Stimulated activated CD8-positive, alpha-beta memory T cell treated with anti-CD3 and anti-CD28 coated beads, Interleukin-12 subunit alpha, Interleukin-12 subunit beta, amount 100 ng/mL, for 24 hours (primary cell): ENCODE measurements at regions not wholly inside any gene's neighbourhood (a gene's known extent, or its start where the extent isn't known, plus 50 kb on each side); places are given as distances from the start of the nearest gene placed in this dataset.
"Not testable (repeated sequence)": the region's sequence is repeated elsewhere in the genome, so short reads cannot be mapped to it uniquely, and the experiment has no call there.

Experiments
- DNase-seq: peaks from one replicate; pipeline ENCODE4 v3.0.0-alpha.2; 2020; ENCODE audit errors: extremely low read depth

DNA sequence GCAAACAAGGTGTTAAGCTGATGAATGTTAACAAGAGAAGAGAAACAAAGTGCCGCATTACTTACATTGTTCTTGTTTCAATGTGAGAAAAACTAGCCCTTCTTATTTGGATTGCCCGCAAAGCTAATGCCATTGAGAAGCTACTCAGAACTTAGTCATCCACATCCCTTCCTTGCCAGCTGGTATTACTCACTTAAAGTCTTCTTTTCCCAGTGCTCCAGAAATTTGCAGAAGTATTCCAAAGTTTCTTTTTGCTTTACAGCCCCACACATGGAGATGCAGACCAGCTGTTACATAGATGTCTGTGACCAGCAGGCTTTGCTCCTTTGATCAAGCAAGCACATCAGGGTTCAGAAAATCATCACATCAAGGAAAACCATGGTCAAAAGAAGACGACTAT, 529.0 kb downstream of the TBC1D32 start:
- no peak for DNase-seq

DNA sequence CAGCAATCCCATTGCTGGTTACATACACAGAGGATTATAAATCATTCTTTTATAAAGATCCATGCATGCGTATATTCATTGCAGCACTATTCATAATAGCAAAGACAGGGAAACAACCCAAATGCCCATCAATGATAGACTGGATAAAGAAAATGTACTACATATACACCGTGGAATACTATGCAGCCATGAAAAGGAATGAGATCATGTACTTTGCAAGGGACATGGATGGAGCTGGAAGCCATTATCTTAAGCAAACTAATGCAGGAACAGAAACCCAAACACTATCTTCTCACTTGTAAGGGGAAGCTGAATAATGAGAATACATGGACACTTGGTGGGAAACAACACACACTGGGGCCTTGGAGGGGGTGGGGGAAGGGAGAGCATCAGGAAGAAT, 529.7 kb downstream of the TBC1D32 start:
- no peak for DNase-seq

DNA sequence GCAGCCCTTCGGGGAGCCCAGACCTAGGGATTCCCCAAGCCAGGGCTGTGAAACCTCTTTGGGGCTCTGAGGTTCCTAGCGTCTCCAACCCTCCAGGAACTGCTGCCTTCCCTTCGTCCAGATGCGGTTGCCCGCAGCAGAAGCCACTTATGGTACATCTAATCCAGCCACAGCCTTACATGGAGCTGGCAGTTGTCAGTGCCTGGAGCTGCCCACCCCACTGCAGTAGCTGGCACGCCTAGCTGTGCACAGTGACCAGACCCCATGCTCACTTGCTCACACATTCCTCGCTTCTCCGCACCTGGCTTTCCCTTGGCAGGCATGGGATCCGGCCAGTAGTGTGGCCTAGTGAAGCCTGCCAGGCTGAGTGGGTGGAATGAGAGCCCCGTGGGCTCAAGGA, 547.6 kb downstream of the TBC1D32 start:
- DNase-seq, result no peak

DNA sequence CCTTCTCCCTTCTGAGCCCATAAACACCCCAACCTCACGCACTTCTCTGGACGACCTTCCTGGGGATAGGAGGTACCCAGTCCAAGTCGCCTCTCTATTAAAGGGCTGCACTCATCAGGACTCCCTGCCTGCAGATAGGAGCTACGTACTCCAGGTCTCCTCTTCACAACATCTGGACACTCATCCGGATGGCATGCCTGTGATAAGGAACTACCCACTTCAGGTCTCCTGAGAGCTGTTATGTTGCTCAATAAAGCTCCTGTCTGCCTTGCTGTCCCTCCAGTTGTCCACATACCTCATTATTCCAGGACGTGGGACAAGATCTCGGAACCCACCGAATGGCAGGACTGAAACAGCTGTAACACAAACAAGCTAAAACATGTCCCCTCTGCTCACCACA, 548.0 kb downstream of the TBC1D32 start:
- DNase-seq, result no peak

DNA sequence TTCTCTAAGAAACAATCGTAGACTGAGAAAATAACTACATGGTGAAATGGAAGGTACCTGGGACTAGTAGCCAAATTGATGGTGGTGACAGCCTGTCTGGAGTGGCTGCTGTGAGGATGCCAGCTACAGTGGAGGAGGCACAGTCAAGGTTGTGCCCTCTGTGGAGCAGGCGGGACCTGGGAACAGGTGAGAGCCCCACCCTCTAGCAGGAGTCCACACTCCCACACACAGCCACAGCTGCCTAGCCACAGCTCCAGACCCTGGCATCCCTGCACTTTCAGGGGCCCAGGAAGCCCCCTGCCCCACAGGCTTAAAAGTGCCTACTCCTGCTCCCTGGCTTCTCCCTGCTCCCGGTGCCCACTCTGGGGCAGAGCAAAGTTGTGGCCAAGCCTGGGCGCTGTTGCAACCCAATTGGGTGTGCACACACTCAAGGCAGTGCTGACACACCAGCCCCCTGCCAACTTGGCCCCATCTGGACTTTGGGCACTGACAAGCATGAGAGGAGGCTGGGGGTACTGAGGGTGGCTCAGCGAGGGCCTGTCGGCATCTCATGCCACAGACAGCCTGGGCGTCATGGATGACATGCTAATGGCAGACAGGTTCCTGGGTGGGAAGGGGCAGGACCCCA, 548.7 kb downstream of the TBC1D32 start:
- no peak for DNase-seq

DNA sequence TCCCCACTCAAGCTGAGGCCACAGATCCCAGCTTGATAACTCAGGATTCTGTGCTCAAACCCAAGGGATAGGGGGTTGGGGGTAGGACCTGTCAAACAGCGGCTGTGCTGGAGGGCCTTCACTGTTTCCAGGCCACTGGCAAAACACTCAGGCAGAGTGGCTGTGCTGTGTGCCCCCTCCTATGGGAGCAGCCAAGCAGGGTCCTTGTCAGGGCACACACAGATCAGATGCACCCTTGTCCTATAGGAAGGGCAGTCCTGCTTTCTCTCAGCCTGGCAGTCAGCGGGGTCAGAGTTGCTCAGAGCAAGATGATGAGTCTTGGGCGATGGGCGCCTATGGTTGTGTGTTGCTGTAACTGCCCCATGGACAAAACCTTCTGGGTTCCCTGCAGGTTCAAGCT, 554.8 kb downstream of the TBC1D32 start:
- no peak for DNase-seq

DNA sequence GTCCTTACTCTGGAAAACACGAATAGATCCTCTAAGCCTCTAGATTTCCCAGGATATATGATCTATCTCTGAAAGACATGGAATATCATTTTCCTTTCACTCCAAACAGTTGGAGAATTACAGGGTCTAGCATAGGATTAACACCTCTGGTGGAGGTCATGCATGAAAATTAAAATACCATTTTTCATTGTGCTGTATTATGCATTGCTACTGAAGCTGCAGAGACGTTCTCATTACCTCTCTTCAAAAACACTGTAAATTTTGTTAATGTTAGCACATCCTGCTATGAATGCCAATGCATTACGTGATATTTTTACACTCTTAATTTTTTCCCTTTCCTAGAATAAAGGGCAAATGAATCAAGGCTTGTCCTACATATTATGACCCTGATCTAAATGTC, 558.6 kb downstream of the TBC1D32 start:
- no peak for DNase-seq

DNA sequence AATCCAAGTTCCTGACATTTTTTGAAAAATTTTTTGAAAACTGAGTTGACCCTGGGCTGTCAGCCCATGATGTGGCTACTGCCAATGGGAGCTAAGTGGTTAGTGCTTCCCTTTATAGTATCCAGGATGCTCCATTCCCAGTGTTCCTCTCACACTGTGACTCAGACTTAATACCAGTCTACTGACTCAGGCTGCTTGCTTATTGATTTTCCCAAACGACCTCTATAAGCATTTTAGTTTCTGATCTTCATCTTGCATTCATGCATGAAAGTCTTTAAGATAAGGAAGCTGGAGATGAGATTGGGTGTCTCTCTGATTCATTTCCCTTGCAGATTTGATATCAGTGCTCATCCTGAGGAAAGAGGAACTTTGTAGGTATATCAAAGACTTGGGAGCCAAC, 560.0 kb downstream of the TBC1D32 start:
- DNase-seq, result no peak

DNA sequence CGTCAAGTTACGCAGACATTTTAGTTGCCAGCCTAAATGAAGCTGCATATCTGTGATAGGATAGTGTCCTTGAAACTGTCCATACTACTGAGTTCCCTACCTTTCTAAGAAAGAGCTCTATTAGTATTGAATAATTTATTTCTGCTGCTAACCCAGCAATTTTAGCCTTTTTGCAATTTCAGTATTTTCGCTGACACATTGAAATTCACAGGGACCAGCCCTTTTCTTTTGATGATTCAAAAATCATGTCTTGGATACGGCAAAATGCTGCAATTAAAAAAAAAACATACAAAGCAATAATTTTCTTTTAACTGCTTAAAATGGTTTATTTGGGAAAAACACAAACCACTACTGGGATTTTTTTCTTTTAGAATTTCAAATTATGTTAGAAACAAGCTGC, 563.3 kb downstream of the TBC1D32 start:
- DNase-seq, result no peak

DNA sequence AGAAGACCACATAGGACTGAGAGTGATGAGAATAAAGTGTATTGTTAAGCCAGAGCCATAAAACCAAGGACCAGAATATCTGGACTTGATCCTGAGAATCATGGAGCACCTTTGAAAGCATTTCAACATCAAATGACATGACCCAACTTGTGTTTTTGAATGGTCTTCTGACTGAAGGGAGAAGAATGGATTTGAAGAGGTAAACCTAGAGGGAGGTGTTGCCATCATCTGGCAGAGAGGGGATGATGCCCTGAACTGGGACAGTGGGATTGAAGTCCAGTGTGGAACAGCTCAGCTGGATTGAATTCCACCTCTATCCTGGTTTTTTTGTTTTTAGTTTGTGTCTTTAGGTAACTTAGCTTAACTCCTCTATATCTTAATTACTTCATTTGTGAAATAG, 570.0 kb downstream of the TBC1D32 start:
- no peak for DNase-seq

DNA sequence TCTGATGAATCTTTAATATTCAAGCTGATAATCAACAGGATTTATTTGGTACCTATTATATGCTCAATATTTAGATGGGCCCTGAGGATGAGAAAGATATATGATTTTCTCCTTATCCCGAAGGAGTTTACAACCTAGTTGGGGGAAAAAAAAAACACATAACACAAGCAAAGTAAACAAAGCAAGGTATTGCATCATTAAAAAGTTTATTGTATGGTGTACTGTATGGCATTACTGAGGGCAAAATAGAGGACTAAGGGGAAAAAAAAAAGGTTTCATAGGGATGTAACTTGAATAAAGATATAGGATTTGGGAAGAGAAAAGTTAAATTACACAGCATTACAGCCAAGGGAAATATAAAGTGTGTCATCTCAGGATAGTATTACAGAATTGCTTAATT, 574.7 kb downstream of the TBC1D32 start:
- no peak for DNase-seq

DNA sequence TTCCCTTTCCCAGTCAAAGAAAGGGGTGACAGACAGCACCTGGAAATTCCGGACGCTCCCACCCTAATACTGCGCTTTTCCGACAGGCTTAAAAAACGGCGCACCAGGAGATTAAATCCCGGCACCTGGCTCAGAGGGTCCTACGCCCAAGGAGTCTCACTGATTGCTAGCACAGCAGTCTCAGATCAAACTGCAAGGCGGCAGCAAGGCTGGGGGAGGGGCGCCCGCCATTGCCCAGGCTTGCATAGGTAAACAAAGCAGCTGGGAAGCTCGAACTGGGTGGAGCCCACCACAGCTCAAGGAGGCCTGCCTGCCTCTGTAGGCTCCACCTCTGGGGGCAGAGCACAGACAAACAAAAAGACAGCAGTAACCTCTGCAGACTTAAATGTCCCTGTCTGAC, 585.7 kb downstream of the TBC1D32 start:
- not testable (repeated sequence) for DNase-seq

DNA sequence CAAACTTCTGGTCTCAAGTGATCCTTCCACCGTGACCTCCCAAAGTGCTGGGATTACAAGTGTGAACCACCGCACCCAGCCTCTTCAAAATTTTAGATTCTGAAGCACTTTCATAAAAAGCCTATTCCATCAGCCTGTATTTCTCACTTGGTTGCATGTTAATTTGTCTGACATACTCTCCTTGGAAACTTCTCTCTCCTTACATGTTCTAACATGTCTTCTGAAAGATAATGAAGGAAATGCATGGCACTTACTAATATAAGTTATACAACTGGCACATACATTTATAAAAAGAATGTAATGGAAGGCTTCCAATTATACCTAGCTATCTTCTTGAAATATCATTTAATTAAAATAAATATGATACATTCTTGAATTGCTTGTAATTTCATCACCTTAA, 597.5 kb downstream of the TBC1D32 start:
- DNase-seq, result no peak

DNA sequence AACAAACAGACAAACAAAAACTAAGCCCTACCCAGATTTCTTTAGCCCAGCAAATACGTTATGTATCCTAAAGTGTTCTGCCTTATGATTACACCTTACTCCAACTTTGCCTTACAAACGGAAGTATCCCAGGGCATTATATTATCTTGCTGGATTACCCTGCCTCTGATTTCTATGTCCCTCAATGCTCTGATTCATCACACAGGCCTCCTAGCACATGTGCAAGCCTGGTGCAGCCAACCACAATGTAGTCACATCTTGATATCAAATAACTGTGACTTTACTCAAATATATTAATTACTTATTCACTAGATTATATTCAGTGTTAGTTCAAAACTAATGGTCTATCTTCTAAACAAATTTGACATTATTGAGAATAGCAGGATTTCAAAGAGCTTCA, 598.6 kb downstream of the TBC1D32 start:
- no peak for DNase-seq

DNA sequence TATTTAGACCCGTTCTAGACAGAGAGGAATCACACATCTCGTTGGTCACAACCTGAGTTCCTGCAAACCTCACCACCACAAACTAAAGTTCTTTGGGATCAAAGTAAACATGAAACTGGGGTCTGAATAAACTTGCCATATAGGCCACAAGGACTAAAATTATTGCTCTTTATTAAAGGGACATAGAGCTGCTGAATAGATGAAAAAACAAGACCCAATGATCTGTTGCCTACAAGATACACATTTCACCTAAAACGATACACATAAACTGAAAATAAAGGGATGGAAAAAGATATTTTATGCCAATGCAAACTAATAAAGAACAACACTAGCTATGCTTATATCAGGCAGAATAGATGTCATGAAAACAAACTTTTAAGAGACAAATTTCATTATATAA, 623.0 kb downstream of the TBC1D32 start:
- no peak for DNase-seq

DNA sequence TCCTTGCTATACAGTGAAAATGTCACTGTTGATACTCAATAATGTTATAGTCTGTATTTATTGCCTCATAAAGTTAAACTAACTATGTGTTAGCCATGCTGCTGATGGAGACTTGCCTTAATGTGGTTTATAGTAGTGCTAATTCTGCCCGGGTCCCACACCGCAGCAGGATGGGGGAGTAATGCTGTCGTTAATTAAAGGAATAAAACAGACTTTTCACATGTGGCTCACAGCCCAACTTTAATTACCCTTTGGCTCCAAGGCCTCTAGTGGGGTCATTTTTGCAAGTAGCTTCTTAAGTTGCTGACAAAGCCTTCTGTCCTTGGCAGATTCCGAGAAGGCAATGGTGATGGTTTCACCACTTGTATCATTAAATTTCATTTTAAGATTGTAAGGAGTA, 634.3 kb downstream of the TBC1D32 start:
- DNase-seq, result no peak

DNA sequence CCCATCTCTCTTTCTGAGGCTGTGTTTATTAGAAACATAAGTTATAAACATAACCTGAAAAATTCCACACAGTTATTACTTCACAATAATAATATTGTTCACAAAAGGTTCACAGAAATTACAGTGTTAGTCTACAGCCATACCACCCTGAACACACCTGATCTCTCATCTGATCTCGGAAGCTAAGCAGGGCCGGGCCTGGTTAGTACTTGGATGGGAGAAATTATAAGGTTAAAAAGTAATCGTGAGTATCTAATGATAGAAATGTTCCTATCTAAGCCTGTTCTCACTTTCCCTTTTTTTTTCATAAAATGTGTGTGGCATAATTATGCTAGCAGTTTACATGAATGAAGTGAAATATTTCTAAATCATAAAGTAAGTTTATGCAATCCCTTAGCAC, 647.8 kb downstream of the TBC1D32 start:
- DNase-seq, result no peak

DNA sequence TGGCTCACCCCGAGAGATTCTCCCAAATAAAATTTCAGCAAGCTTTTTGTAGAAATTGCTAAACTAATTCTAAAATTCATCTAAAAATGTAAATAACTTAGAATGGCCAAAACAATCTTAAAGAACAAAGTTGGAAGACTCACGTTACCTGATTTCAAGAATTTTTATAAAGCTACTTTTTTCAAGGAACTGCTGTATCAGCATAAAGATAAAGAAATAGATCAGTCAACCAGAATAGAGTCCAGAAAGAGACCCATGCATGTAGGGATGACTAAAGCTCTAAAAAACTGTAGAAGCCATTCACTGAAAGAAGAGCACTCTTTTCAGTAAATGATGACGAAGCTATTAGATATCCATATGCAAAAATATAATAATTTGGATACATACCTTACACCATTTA, 652.1 kb downstream of the TBC1D32 start:
- DNase-seq, result no peak

DNA sequence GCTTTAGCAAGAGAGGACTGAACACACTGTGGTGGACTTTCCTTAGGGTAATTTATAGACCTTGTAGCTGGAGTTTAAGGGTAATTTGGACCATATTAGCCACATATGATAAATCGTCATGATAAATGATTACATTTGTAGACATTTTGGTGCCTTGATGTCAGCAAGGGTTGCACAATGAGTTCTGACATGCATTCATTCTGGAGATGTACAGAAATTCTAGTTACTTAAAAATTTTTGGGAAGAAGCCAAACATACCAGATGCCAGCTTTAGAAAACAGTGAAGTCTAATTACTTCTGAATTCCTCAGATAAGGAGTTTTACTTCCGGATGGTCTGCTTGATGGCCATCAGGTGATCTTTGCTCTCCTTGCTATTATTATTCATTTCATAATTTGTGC, 653.1 kb downstream of the TBC1D32 start:
- DNase-seq, result no peak

DNA sequence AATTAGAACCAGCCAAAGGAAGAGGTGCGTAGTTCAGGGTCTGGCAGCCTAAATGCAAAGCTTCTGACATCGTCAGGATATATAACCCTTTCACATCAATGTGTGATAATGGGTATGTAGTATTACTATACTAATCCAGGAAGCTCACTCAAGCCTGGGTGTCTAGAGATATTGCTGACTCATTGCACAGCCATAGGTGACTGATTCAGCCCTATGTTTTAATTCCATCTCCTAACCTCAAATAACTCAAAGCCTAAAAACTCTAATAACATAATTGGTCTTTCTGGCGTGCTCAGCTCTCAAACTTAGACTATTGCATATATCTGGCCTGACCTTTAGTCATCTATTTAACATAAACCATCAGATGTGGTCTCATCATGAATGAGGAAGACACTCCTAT, 658.4 kb downstream of the TBC1D32 start:
- DNase-seq, result no peak

DNA sequence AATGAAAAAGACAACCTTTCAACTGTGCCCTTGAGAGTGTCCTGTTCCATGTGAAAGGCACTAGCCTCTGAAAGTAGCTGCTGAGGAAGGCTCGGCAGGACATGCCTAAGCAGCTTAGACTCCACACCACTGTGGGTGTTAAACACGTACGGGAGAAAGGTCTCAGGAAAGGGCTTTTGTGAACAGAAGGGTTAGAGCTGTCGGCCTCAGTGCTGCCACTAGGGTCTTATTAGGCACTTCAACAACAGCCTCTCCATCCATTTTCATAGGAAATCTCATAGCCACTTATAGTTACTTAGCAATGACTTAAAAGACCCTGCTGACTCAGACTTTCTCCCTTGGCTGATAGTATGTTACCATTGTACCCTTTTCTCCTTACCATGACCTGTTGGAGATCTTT, 662.8 kb downstream of the TBC1D32 start:
- no peak for DNase-seq

DNA sequence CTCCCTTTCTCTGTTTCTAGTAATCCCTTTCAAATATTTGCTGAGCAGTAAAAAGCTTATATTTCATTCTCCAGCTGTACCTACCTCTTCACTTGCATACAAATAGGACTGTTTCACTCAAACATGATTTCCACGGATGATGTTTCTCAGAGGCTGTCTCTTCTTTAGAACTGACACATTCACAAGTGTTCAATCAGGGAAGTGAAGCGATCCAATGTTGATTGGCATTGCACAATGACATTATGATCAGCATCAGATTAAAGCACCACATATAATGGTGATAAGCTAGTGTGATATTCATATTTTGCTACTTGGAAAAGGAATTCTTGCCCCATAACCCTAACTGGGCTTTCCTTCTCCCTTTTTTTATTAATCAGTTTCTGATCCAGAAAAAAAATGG, 681.8 kb downstream of the TBC1D32 start:
- no peak for DNase-seq

DNA sequence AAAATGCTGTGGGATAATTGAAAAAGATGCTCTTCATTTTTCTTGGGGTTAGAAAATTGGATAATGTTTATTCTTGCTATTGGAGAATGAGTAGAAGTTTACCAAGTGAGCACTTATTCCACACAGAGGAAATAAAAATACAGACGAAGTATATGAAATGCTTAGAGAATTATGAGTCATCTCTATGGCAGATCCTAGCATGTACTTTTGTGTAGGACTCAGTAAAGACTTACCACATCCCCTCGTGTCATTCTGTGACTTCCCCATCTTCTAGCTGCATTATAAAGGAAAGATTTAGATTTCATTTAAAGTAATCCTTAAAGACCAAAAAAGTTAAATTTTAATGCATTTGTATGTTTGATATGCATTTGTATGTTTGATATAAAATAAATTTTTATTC, 685.6 kb downstream of the TBC1D32 start:
- DNase-seq, result no peak

DNA sequence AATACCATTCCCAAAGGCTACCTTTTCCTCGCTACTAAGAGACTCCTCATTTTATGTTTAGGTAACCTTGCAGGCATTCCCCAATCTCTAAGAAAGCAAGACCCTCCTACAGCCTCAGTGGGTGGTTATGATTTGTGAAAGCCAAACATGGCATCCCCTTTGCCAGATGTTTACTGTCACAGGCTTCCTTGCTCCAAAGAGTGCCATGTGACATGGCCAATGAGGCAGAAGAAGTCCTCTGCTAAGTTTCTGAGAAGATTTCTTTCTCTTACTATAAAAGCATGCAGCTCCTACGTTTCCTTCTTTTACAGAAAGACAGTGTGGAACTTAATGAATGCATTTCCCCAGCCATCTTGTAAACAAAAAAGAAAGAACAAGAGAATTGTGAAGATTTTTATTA, 688.2 kb downstream of the TBC1D32 start:
- no peak for DNase-seq

DNA sequence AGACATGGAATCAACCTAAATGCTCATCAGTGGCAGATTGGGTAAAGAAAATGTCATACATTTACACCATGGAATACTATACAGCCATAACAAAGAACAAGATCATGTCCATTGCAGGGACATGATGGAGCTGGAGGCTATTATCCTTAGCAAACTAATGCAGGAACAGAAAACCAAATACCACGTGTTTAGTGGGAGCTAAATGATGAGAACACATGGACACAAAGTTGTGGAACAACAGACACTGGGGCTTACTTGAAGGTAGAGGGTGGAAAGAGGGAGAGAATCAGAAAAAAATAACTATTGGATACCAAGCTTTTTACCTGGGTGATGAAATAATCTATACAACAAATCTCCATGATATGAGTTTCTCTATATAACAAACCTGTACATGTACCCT, 701.3 kb downstream of the TBC1D32 start:
- no peak for DNase-seq
